ENCODE measurements at regions not wholly inside any gene's neighbourhood (a gene's known extent, or its start where the extent isn't known, plus 50 kb on each side); places are given as distances from the start of the nearest gene placed in this dataset.

GRCh38 chr4:89537281-89537680, 229.7 kb upstream of the GPRIN3 start:
- H3K36me3 ChIP-seq (ENCODE audit: control insufficient read depth in 1 of 2, insufficient read depth in 2 of 2, low read length in 2 of 2): no peaks in the 10 kb centered on the region
- no peaks in the 10 kb centered on the region for H3K9me3 ChIP-seq (ENCODE audit: control insufficient read depth in 1 of 2, low read length in 2 of 2)
- H3K27me3 ChIP-seq (ENCODE audit: control insufficient read depth in 1 of 2, insufficient read depth in 2 of 2, low read length in 2 of 2): no peaks in the 10 kb centered on the region
- H3K9ac ChIP-seq (ENCODE audit: low read depth in 1 of 2, low read length in 2 of 2): no peak overlapping the region
- no peak overlapping the region for H3K4me3 ChIP-seq (ENCODE audit: low read depth in 1 of 2, low read length in 2 of 2)
- peaks cover 0 to 3% of the 10 kb centered on the region in 2 donors for H3K4me1 ChIP-seq (ENCODE audit: control insufficient read depth in 1 of 2, insufficient read depth in 2 of 2, low read length in 2 of 2)
- no peak overlapping the region for H3K27ac ChIP-seq (ENCODE audit: low read depth, low read length)

DNA sequence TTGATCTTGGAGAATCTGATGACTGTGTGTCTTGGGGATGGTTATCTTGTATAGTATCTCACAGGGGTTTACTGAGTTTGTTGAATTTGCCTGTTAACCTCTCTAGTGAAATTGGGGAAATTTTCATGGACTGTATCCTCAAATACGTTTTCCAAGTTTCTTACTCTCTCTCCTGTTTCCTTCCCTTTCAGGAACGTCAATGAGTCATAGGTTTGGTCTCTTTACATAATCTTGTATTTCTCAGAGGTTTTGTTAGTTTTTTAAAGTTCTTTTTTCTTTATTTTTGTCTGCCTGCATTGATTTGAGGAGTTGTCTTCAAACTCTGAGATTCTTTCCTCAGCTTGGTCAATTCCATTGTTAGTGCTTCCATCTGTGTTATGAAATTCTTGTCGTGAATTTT, 227.7 kb upstream of the GPRIN3 start:
- Histone ChIP-seq H3K27me3 (ENCODE audit: control insufficient read depth in 1 of 2, insufficient read depth in 2 of 2, low read length in 2 of 2) (no peaks in the 10 kb centered on the region), H3K4me3 (ENCODE audit: low read depth in 1 of 2, low read length in 2 of 2) (no peak overlapping the region), H3K27ac (ENCODE audit: low read depth, low read length) (no peak overlapping the region), H3K9ac (ENCODE audit: low read depth in 1 of 2, low read length in 2 of 2) (no peak overlapping the region), H3K9me3 (ENCODE audit: control insufficient read depth in 1 of 2, low read length in 2 of 2) (no peaks in the 10 kb centered on the region), H3K4me1 (ENCODE audit: control insufficient read depth in 1 of 2, insufficient read depth in 2 of 2, low read length in 2 of 2) (peaks cover 0 to 3% of the 10 kb centered on the region in 2 donors), H3K36me3 (ENCODE audit: control insufficient read depth in 1 of 2, insufficient read depth in 2 of 2, low read length in 2 of 2) (no peaks in the 10 kb centered on the region)

GRCh38 chr4:89534356-89534755, 226.8 kb upstream of the GPRIN3 start:
- no peaks in the 10 kb centered on the region for H3K27me3 ChIP-seq (ENCODE audit: control insufficient read depth in 1 of 2, insufficient read depth in 2 of 2, low read length in 2 of 2)
- no peaks in the 10 kb centered on the region for H3K36me3 ChIP-seq (ENCODE audit: control insufficient read depth in 1 of 2, insufficient read depth in 2 of 2, low read length in 2 of 2)
- H3K4me1 ChIP-seq (ENCODE audit: control insufficient read depth in 1 of 2, insufficient read depth in 2 of 2, low read length in 2 of 2): peaks cover 0 to 3% of the 10 kb centered on the region in 2 donors
- no peaks in the 10 kb centered on the region for H3K9me3 ChIP-seq (ENCODE audit: control insufficient read depth in 1 of 2, low read length in 2 of 2)
- H3K27ac ChIP-seq (ENCODE audit: low read depth, low read length): no peak overlapping the region
- no peak overlapping the region for H3K9ac ChIP-seq (ENCODE audit: low read depth in 1 of 2, low read length in 2 of 2)
- H3K4me3 ChIP-seq (ENCODE audit: low read depth in 1 of 2, low read length in 2 of 2): no peak overlapping the region

DNA sequence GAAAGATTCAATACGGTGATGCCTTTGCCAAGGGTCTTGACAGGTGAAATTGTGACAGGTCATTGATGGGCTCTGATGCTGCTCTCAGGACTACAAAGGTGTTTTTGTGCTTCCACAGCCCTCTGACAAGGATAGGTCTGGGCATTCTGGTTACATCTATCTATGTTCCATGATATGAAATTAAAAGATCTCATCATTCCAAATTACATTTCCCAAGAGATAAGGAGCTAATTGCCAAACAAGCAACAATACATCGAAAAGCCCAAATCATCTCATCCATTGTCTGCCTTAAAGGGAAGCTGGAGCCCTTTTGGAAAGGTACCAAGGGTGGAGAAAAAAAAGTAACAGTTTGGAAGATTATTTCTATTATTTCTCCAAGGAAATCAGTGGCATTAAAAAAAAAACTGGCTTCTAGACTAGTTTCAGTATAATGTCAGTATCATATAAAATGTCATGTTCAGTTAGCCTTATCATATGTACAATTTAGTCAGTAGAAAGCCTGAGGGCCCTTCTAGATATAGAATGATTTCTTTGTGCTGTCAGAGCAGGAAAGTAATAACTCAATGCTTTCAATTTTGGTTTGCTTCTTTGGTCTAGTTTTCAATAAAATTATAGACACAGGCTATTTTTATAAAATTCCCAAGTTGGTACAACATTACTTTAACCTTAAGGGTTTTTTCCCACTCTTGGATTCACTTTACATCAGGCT, 224.5 kb upstream of the GPRIN3 start:
- Histone ChIP-seq H3K9ac (ENCODE audit: low read depth in 1 of 2, low read length in 2 of 2) (no peak overlapping the region), H3K36me3 (ENCODE audit: control insufficient read depth in 1 of 2, insufficient read depth in 2 of 2, low read length in 2 of 2) (no peaks in the 10 kb centered on the region), H3K27ac (ENCODE audit: low read depth, low read length) (no peak overlapping the region), H3K27me3 (ENCODE audit: control insufficient read depth in 1 of 2, insufficient read depth in 2 of 2, low read length in 2 of 2) (no peaks in the 10 kb centered on the region), H3K4me1 (ENCODE audit: control insufficient read depth in 1 of 2, insufficient read depth in 2 of 2, low read length in 2 of 2) (no peaks in the 10 kb centered on the region), H3K9me3 (ENCODE audit: control insufficient read depth in 1 of 2, low read length in 2 of 2) (no peaks in the 10 kb centered on the region), H3K4me3 (ENCODE audit: low read depth in 1 of 2, low read length in 2 of 2) (no peak overlapping the region)

GRCh38 chr4:89528526-89529133, 221.0 kb upstream of the GPRIN3 start:
- Histone ChIP-seq H3K9me3 (ENCODE audit: control insufficient read depth in 1 of 2, low read length in 2 of 2) (no peaks in the 10 kb centered on the region), H3K36me3 (ENCODE audit: control insufficient read depth in 1 of 2, insufficient read depth in 2 of 2, low read length in 2 of 2) (no peaks in the 10 kb centered on the region), H3K4me1 (ENCODE audit: control insufficient read depth in 1 of 2, insufficient read depth in 2 of 2, low read length in 2 of 2) (no peaks in the 10 kb centered on the region), H3K27ac (ENCODE audit: low read depth, low read length) (no peak overlapping the region), H3K4me3 (ENCODE audit: low read depth in 1 of 2, low read length in 2 of 2) (no peak overlapping the region), H3K27me3 (ENCODE audit: control insufficient read depth in 1 of 2, insufficient read depth in 2 of 2, low read length in 2 of 2) (no peaks in the 10 kb centered on the region), H3K9ac (ENCODE audit: low read depth in 1 of 2, low read length in 2 of 2) (no peak overlapping the region)

DNA sequence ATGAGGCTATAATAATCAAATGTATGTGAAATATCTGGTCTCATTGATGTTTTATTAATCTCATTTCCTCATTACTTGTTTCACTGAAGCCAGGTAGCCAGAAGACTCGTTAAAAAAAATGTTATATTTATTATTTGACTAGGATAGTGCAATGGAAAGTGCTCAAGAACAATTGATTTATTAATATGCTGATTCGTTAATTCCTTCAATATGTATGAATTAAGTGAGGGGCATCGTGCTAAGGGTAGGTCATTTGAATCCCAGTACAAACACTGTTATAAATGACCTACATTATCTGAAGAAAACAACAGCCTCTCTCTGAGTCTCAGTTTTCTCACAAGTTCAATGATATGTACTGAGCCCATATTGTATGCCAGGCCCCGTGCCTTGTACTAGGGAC, 214.2 kb upstream of the GPRIN3 start:
- H3K36me3 ChIP-seq (ENCODE audit: control insufficient read depth in 1 of 2, insufficient read depth in 2 of 2, low read length in 2 of 2): no peaks in the 10 kb centered on the region
- no peaks in the 10 kb centered on the region for H3K27me3 ChIP-seq (ENCODE audit: control insufficient read depth in 1 of 2, insufficient read depth in 2 of 2, low read length in 2 of 2)
- H3K9me3 ChIP-seq (ENCODE audit: control insufficient read depth in 1 of 2, low read length in 2 of 2): no peaks in the 10 kb centered on the region
- no peak overlapping the region for H3K27ac ChIP-seq (ENCODE audit: low read depth, low read length)
- H3K4me1 ChIP-seq (ENCODE audit: control insufficient read depth in 1 of 2, insufficient read depth in 2 of 2, low read length in 2 of 2): no peaks in the 10 kb centered on the region
- H3K9ac ChIP-seq (ENCODE audit: low read depth in 1 of 2, low read length in 2 of 2): no peak overlapping the region
- no peak overlapping the region for H3K4me3 ChIP-seq (ENCODE audit: low read depth in 1 of 2, low read length in 2 of 2)

DNA sequence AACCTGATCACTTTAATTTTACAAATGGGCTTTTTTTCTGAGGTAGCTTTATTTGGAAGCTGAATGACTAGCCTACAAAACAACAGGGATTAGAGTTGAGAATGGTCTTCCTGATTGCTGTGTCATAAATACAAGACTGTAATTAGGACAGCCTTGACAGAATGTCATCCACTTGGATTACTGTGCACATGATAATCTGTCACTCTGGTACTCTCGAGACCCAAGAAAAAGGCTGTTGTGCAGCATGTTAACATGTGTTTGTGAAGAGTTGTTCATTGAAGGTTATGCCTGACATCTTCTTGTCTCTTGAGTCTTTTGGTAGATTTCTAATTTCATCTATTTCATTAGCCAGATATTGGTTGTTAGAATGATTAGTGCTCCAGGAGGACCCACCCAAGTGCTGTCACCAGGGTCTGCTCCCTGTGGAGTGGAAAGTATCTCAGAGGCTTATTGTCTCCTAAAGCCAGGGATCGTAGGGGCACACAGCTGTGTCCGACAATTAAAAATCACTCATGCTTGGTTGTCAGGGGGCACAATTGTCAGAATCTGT, 212.2 kb upstream of the GPRIN3 start:
- H3K27ac ChIP-seq (ENCODE audit: low read depth, low read length): no peak overlapping the region
- no peak overlapping the region for H3K9ac ChIP-seq (ENCODE audit: low read depth in 1 of 2, low read length in 2 of 2)
- no peaks in the 10 kb centered on the region for H3K27me3 ChIP-seq (ENCODE audit: control insufficient read depth in 1 of 2, insufficient read depth in 2 of 2, low read length in 2 of 2)
- H3K9me3 ChIP-seq (ENCODE audit: control insufficient read depth in 1 of 2, low read length in 2 of 2): no peaks in the 10 kb centered on the region
- no peaks in the 10 kb centered on the region for H3K4me1 ChIP-seq (ENCODE audit: control insufficient read depth in 1 of 2, insufficient read depth in 2 of 2, low read length in 2 of 2)
- no peak overlapping the region for H3K4me3 ChIP-seq (ENCODE audit: low read depth in 1 of 2, low read length in 2 of 2)
- H3K36me3 ChIP-seq (ENCODE audit: control insufficient read depth in 1 of 2, insufficient read depth in 2 of 2, low read length in 2 of 2): no peaks in the 10 kb centered on the region

- Histone ChIP-seq H3K4me3 (ENCODE audit: low read depth in 1 of 2, low read length in 2 of 2) (no peak overlapping the region), H3K36me3 (ENCODE audit: control insufficient read depth in 1 of 2, insufficient read depth in 2 of 2, low read length in 2 of 2) (no peaks in the 10 kb centered on the region), H3K9me3 (ENCODE audit: control insufficient read depth in 1 of 2, low read length in 2 of 2) (no peaks in the 10 kb centered on the region), H3K27ac (ENCODE audit: low read depth, low read length) (no peak overlapping the region), H3K4me1 (ENCODE audit: control insufficient read depth in 1 of 2, insufficient read depth in 2 of 2, low read length in 2 of 2) (no peaks in the 10 kb centered on the region), H3K27me3 (ENCODE audit: control insufficient read depth in 1 of 2, insufficient read depth in 2 of 2, low read length in 2 of 2) (no peaks in the 10 kb centered on the region), H3K9ac (ENCODE audit: low read depth in 1 of 2, low read length in 2 of 2) (no peak overlapping the region)
These were observed 210.7 kb upstream of the GPRIN3 start for GRCh38 chr4:89518259-89518658.

- H3K27ac ChIP-seq (ENCODE audit: low read depth, low read length): no peak overlapping the region
- H3K36me3 ChIP-seq (ENCODE audit: control insufficient read depth in 1 of 2, insufficient read depth in 2 of 2, low read length in 2 of 2): no peaks in the 10 kb centered on the region
- H3K27me3 ChIP-seq (ENCODE audit: control insufficient read depth in 1 of 2, insufficient read depth in 2 of 2, low read length in 2 of 2): no peaks in the 10 kb centered on the region
- no peak overlapping the region for H3K4me3 ChIP-seq (ENCODE audit: low read depth in 1 of 2, low read length in 2 of 2)
- peaks cover 4 to 18% of the 10 kb centered on the region in 2 donors for H3K4me1 ChIP-seq (ENCODE audit: control insufficient read depth in 1 of 2, insufficient read depth in 2 of 2, low read length in 2 of 2)
- H3K9ac ChIP-seq (ENCODE audit: low read depth in 1 of 2, low read length in 2 of 2): no peak overlapping the region
- H3K9me3 ChIP-seq (ENCODE audit: control insufficient read depth in 1 of 2, low read length in 2 of 2): no peaks in the 10 kb centered on the region
These were observed 207.2 kb upstream of the GPRIN3 start for GRCh38 chr4:89514811-89515210.

- Histone ChIP-seq H3K36me3 (ENCODE audit: control insufficient read depth in 1 of 2, insufficient read depth in 2 of 2, low read length in 2 of 2) (no peaks in the 10 kb centered on the region), H3K4me1 (ENCODE audit: control insufficient read depth in 1 of 2, insufficient read depth in 2 of 2, low read length in 2 of 2) (peaks cover 4 to 18% of the 10 kb centered on the region in 2 donors), H3K27me3 (ENCODE audit: control insufficient read depth in 1 of 2, insufficient read depth in 2 of 2, low read length in 2 of 2) (no peaks in the 10 kb centered on the region), H3K9me3 (ENCODE audit: control insufficient read depth in 1 of 2, low read length in 2 of 2) (peaks cover 0 to 7% of the 10 kb centered on the region in 2 donors), H3K9ac (ENCODE audit: low read depth in 1 of 2, low read length in 2 of 2) (no peak overlapping the region), H3K4me3 (ENCODE audit: low read depth in 1 of 2, low read length in 2 of 2) (no peak overlapping the region), H3K27ac (ENCODE audit: low read depth, low read length) (no peak overlapping the region)
These were observed 204.2 kb upstream of the GPRIN3 start for GRCh38 chr4:89511776-89512175.
